Activated CD4-positive, alpha-beta memory T cell treated with anti-CD3 and anti-CD28 coated beads for 36 hours (primary cell): ENCODE measurements at regions not wholly inside any gene's neighbourhood (a gene's known extent, or its start where the extent isn't known, plus 50 kb on each side); places are given as distances from the start of the nearest gene placed in this dataset.

Experiments
- CTCF ChIA-PET: fragments of 350-600 bp; sonication (Branson Sonifier 250); formaldehyde crosslinking; loops from one replicate; lab custom pipeline; 2021; ENCODE audit warnings: antibody characterized with exemption, inconsistent platforms; lab: Charles Lee
- POLR2A ChIA-PET: fragments of 350-600 bp; sonication (Branson Sonifier 250); formaldehyde crosslinking; loops from one replicate; lab custom pipeline; 2021; ENCODE audit warnings: antibody characterized with exemption; lab: Charles Lee
- DNase-seq: peaks from one replicate; pipeline ENCODE4 v3.0.0-alpha.2; 2020
- H3K27ac Mint-ChIP-seq: one replicate; pipeline ENCODE4 v1.8.0; 2021; ENCODE audit warnings: mixed read lengths
- H3K27me3 Mint-ChIP-seq: one replicate; pipeline ENCODE4 v1.8.0; 2021; ENCODE audit warnings: mixed read lengths
- H3K36me3 Mint-ChIP-seq: one replicate; pipeline ENCODE4 v1.8.0; 2021; ENCODE audit warnings: mixed read lengths
- H3K4me1 Mint-ChIP-seq: one replicate; pipeline ENCODE4 v1.8.0; 2021; ENCODE audit warnings: low read depth, mixed read lengths
- H3K4me3 Mint-ChIP-seq: one replicate; pipeline ENCODE4 v1.8.0; 2021; ENCODE audit warnings: mild to moderate bottlenecking, mixed read lengths
- H3K9me3 Mint-ChIP-seq: one replicate; pipeline ENCODE4 v1.8.0; 2021; ENCODE audit warnings: mixed read lengths
- intact Hi-C: fragments of 100-400 bp; cut with micrococcal nuclease; formaldehyde crosslinking; loops from one replicate; pipeline ENCODE4 v1.15.1; 2023

DNA sequence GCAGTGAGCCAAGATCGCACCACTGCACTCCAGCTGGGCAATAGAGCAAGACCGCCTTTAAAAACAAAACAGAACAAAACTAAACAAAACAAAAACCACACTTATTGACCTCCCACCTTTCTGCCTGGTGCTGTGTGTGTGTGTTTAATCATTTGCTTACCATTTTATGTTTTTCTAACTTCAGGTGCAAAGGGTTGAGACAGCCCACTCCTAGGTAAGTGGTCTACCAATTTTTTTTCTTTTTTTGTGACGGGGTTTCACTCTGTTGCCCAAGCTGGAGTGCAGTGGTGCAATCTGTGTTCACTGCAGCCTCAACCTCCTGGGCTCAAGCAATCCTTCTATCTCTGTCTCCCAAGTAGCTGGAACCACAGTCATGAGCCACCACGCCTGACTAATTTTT lies 65.8 kb downstream of the SALL1 start:
- no peak for DNase-seq
- H3K27ac Mint-ChIP-seq, result no peak overlapping the region
- H3K36me3 Mint-ChIP-seq, result no peaks in the 10 kb centered on the region
- POLR2A ChIA-PET, result no interaction called here
- CTCF ChIA-PET, result no interaction called here
- no peaks in the 10 kb centered on the region for H3K9me3 Mint-ChIP-seq
- no peaks in the 10 kb centered on the region for H3K4me1 Mint-ChIP-seq
- H3K4me3 Mint-ChIP-seq, result no peak overlapping the region
- no peaks in the 10 kb centered on the region for H3K27me3 Mint-ChIP-seq
- intact Hi-C loops, result no loop called here

DNA sequence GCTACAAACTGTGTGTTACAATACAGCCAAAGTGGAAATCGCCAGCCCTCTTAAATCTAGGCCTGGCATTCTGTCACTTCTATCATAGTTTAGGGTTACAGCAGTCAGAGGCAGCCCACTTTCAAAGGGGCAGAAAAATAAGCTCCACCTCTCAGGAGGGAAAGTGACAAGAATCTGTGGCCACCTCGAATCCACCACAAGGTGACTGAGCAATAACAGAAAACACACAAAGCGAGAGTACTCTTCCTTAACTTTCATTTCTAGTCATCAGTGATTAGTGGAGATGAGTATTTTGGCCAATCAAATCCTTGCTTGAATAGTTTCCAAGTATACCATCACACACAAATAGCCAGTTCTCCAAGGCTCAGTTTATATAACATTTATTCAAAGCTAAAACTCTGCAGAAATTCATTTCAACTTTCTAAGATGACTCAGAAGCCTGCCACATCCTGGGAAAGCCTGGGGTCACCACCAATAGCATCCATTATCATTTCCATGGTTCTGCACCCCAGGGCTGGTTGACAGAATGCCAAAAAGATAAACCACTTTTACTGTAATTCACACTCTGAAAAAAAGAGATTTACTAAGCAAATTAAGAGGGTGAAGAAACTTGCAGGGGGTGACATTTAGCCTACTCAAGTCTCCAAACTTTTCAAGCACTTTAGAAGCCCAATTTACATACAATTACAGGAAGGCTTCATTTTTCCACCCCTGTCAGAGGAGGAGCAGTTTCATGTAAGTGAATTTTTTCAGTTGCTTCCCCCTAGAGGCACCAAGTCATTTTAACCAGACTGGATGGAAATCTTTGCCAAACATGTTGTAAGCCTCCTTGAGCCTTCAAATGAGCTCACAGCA lies 66.8 kb downstream of the SALL1 start:
- H3K27me3 Mint-ChIP-seq, result no peaks in the 10 kb centered on the region
- no peak overlapping the region for H3K4me3 Mint-ChIP-seq
- intact Hi-C loops, result no loop called here
- ChIA-PET CTCF (no interaction called here), POLR2A (no interaction called here)
- no peaks in the 10 kb centered on the region for H3K36me3 Mint-ChIP-seq
- H3K4me1 Mint-ChIP-seq, result no peaks in the 10 kb centered on the region
- DNase-seq, result no peak
- H3K9me3 Mint-ChIP-seq, result no peaks in the 10 kb centered on the region
- H3K27ac Mint-ChIP-seq, result no peak overlapping the region

DNA sequence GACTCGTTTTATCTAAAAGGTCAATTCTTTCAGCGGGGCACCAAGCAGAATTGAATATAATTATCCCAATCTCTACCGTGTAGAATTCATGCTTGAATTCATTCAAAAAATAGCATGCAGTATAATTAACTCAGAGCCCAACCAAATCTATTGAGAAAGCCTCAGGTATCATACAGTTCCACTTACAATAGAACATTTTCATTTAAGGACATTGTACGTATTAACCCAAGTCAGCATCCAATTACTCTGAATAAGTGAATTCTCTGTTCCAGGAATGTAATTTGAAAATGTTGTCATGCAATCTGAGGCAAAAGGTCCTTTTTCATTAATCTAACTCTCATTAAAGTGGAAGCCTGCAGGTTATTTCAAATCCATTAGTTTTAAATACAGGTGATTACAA lies 78.5 kb downstream of the SALL1 start:
- Mint-ChIP-seq H3K4me1 (no peaks in the 10 kb centered on the region), H3K9me3 (no peaks in the 10 kb centered on the region), H3K27me3 (no peaks in the 10 kb centered on the region), H3K27ac (no peak overlapping the region), H3K36me3 (no peaks in the 10 kb centered on the region), H3K4me3 (no peak overlapping the region)
- intact Hi-C loops, result no loop called here
- DNase-seq, result no peak
- ChIA-PET POLR2A (no interaction called here), CTCF (no interaction called here)

DNA sequence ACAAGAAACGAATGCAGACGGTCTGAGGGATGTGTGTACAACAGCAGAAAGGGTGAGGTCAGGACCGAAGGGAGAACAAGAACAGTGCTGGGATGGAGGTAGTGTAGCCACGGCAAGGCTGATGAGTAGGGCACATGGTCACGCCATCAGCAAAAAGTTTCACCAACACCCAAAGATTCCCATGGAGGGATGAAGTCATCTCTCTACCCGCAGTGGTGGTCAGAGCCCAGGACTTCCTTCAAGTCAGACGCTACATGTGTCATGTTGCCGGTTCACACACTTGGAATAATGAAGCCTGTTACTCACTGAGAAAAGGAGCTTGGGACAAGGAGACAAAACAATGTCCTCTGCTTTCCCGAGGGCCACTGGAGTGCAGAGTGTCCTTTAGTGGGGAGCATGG lies 79.7 kb downstream of the SALL1 start:
- intact Hi-C loops, result no loop called here
- ChIA-PET CTCF (no interaction called here), POLR2A (no interaction called here)
- no peak for DNase-seq
- H3K27ac Mint-ChIP-seq, result no peak overlapping the region
- no peaks in the 10 kb centered on the region for H3K9me3 Mint-ChIP-seq
- no peaks in the 10 kb centered on the region for H3K27me3 Mint-ChIP-seq
- no peaks in the 10 kb centered on the region for H3K4me1 Mint-ChIP-seq
- no peaks in the 10 kb centered on the region for H3K36me3 Mint-ChIP-seq
- H3K4me3 Mint-ChIP-seq, result no peak overlapping the region

DNA sequence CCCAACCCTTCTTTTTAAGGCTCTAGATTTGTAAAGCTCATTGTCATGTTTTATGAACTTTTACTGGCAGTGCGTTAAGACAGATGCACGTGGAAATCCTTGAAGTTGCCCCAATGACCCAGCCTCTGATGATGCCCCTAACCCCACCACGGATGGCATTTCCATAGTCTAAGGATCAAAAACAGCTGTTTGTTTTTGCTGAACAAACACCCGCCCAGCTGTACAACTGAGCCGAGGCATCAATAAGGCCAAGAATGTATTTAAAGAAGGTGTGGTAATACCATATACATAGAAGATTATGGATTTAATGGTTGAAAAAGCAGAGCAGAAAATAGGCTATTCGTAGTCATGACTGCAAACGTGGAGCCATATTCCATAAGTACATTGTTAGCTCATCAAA lies 83.7 kb downstream of the SALL1 start:
- H3K36me3 Mint-ChIP-seq, result no peaks in the 10 kb centered on the region
- intact Hi-C loops, result no loop called here
- DNase-seq, result no peak
- H3K9me3 Mint-ChIP-seq, result no peaks in the 10 kb centered on the region
- H3K27ac Mint-ChIP-seq, result no peak overlapping the region
- CTCF ChIA-PET, result no interaction called here
- POLR2A ChIA-PET, result no interaction called here
- H3K27me3 Mint-ChIP-seq, result no peaks in the 10 kb centered on the region
- no peak overlapping the region for H3K4me3 Mint-ChIP-seq
- no peaks in the 10 kb centered on the region for H3K4me1 Mint-ChIP-seq

DNA sequence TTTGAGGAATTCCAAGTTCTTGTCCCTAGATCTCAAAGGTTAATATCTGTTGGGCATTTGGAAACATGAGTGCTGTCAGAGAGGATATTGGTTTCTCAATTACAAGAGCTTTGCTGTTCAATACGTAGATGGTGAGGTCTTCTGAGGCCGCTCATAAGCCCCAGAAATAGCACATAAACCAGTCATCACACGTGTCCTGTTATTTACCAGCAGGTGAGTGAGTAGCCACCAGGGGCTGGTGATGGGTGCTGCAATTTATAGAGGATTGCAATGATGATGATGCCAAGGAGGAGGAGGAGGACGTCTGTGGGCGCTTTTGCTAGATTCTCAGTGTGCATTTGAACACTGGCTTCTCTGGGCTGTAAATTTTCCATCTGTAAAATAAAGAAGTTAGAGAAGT lies 89.0 kb downstream of the SALL1 start:
- Mint-ChIP-seq H3K4me3 (no peak overlapping the region), H3K27ac (no peak overlapping the region), H3K4me1 (no peaks in the 10 kb centered on the region), H3K36me3 (no peaks in the 10 kb centered on the region), H3K27me3 (no peaks in the 10 kb centered on the region), H3K9me3 (no peaks in the 10 kb centered on the region)
- intact Hi-C loops, result no loop called here
- ChIA-PET CTCF (no interaction called here), POLR2A (no interaction called here)
- no peak for DNase-seq

DNA sequence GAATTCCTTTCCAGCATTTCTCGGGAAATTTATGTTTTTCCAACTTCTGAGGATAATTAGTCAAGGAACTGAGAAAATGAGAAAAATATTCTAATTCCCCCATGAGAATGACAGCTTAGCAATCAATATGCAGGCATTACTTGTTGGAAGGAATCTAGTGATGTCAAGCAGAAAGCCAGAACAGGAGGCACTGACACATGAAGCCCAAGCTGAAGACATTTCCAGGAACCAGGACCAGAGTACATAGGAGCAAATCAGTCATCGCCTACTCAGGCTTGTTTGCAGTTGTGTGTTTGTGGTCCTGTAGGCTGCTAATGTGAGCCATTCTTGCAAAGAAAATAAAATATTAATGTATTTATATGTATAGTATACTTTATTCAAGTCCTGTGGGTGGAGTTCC lies 89.7 kb downstream of the SALL1 start:
- ChIA-PET POLR2A (no interaction called here), CTCF (no interaction called here)
- no peak overlapping the region for H3K4me3 Mint-ChIP-seq
- H3K27me3 Mint-ChIP-seq, result no peaks in the 10 kb centered on the region
- intact Hi-C loops, result no loop called here
- no peaks in the 10 kb centered on the region for H3K4me1 Mint-ChIP-seq
- no peak overlapping the region for H3K27ac Mint-ChIP-seq
- no peaks in the 10 kb centered on the region for H3K36me3 Mint-ChIP-seq
- H3K9me3 Mint-ChIP-seq, result no peaks in the 10 kb centered on the region
- DNase-seq, result no peak

DNA sequence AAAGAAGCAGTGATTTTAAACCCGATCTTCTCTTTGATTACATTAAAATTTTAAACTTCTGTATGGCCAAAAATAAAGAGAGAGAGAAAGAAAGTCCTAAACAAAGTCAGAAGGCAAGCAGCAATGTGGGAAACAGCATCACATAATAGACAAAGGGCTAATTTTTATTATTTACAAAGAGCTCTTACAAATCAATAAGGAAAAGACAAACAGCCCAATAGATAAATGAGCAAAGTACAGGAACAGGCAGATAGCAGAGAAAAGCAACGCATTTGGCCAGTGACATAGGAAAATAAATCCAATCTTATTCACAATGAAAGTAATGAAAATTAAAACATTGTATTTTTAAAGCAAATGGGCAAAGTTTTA lies 93.1 kb downstream of the SALL1 start:
- ChIA-PET CTCF (no interaction called here), POLR2A (no interaction called here)
- intact Hi-C loops, result no loop called here
- H3K4me3 Mint-ChIP-seq, result no peak overlapping the region
- no peaks in the 10 kb centered on the region for H3K4me1 Mint-ChIP-seq
- peaks cover 4% of the 10 kb centered on the region for H3K27me3 Mint-ChIP-seq
- H3K9me3 Mint-ChIP-seq, result no peaks in the 10 kb centered on the region
- DNase-seq, result no peak
- no peaks in the 10 kb centered on the region for H3K36me3 Mint-ChIP-seq
- no peak overlapping the region for H3K27ac Mint-ChIP-seq

DNA sequence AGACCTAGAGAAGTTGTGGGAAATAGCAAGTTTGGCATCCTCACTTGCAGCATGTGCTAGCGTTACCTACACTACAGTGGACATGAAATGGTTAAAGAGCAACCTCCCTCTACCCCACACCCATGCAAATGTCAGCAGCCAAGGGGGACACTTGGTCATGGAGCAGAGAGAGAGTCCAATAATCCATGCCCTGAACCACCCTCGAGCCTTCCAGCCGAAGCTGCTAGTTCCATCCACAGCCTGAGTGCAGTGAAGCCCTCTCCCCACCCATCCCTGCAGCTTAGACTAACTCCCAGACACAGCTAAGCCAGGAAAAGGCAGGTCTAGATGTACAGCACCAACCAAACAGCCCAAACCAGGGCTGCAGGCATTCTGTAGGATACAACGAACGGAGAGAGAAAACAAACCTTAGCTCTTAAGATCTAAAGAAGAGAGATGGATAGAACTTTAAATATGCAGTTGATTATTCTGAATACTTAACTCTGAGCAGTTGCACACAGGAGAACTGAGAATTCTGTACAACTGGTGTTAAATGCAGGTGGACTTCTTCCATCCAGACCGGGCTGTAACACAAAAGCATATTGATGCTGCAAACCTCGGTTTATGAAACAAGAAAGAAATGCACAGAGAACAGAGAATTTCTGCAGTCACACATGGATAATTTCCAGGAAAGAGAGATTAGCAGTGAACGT lies 93.8 kb downstream of the SALL1 start:
- CTCF ChIA-PET, result no interaction called here
- H3K9me3 Mint-ChIP-seq, result no peaks in the 10 kb centered on the region
- no peak for DNase-seq
- no peak overlapping the region for H3K4me3 Mint-ChIP-seq
- POLR2A ChIA-PET, result no interaction called here
- intact Hi-C loops, result no loop called here
- no peak overlapping the region for H3K27ac Mint-ChIP-seq
- no peaks in the 10 kb centered on the region for H3K36me3 Mint-ChIP-seq
- H3K4me1 Mint-ChIP-seq, result no peaks in the 10 kb centered on the region
- H3K27me3 Mint-ChIP-seq, result peaks cover 4% of the 10 kb centered on the region

DNA sequence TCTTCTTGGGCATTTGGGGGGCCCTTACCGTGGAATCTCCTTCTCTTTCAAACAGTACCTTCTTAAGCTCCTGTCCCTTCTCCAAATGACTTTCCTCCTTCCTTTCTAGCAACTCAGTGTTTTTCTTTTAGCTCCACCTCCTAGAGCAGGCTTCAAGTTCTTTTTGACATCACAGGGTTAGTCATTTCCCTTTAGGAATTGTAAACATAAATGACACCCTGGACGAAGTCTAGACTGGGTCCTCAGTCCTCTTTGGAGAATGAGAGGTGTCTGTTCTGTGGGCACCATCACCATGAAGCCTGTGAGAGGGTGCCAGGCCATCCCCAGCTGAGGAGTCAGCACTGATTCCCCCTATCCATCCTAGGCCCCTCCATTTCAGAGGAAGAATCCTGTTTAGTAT lies 94.7 kb downstream of the SALL1 start:
- H3K36me3 Mint-ChIP-seq, result no peaks in the 10 kb centered on the region
- CTCF ChIA-PET, result no interaction called here
- no peaks in the 10 kb centered on the region for H3K4me1 Mint-ChIP-seq
- POLR2A ChIA-PET, result no interaction called here
- H3K27me3 Mint-ChIP-seq, result peaks cover 4% of the 10 kb centered on the region
- H3K27ac Mint-ChIP-seq, result no peak overlapping the region
- no peak for DNase-seq
- intact Hi-C loops, result no loop called here
- no peaks in the 10 kb centered on the region for H3K9me3 Mint-ChIP-seq
- no peak overlapping the region for H3K4me3 Mint-ChIP-seq

DNA sequence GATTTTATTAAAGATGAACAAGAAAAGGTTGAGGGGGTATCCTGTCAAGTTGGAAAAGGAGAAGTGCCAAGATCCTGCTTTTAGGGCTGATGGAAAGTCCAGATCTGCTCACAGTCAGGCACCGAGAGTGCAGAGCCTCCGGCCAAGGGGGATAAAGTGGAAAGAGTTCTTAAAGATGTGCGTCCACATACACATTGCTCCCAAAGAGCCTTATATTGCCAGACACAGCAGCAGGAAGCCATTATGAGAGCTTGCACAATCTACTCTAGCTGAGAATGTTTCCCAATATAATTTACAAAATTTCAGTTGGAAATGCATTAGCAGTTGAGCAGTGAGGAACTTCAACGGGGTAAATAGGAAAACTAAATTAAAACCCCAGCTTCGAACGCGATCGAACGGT lies 95.6 kb downstream of the SALL1 start:
- intact Hi-C loops, result no loop called here
- ChIA-PET POLR2A (no interaction called here), CTCF (no interaction called here)
- H3K36me3 Mint-ChIP-seq, result no peaks in the 10 kb centered on the region
- no peak overlapping the region for H3K4me3 Mint-ChIP-seq
- DNase-seq, result no peak
- H3K27ac Mint-ChIP-seq, result no peak overlapping the region
- H3K27me3 Mint-ChIP-seq, result peaks cover 4% of the 10 kb centered on the region
- H3K9me3 Mint-ChIP-seq, result no peaks in the 10 kb centered on the region
- no peaks in the 10 kb centered on the region for H3K4me1 Mint-ChIP-seq

DNA sequence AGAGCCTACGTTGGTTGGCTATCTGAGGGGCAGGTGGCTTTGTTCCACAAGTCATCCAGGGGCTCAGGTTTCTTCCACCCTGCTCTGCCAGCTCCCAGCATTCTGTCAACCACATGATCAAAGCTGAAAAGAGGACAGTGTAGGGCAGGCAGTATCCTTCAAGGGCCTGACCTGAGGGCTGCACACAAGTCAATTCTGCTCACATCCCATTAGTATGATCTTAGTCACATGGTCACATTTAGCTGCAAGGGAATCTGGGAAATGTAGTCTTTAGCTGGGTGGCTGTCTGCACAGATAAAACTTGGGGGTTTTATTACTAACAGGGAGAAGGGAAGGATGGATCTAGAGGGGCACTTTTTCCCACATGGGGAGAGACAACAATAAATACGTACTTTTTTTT lies 97.3 kb downstream of the SALL1 start:
- Mint-ChIP-seq H3K4me3 (no peak overlapping the region), H3K4me1 (no peaks in the 10 kb centered on the region), H3K36me3 (no peaks in the 10 kb centered on the region), H3K27me3 (peaks cover 4% of the 10 kb centered on the region), H3K9me3 (no peaks in the 10 kb centered on the region), H3K27ac (no peak overlapping the region)
- intact Hi-C loops, result no loop called here
- CTCF ChIA-PET, result no interaction called here
- POLR2A ChIA-PET, result no interaction called here
- DNase-seq, result no peak

DNA sequence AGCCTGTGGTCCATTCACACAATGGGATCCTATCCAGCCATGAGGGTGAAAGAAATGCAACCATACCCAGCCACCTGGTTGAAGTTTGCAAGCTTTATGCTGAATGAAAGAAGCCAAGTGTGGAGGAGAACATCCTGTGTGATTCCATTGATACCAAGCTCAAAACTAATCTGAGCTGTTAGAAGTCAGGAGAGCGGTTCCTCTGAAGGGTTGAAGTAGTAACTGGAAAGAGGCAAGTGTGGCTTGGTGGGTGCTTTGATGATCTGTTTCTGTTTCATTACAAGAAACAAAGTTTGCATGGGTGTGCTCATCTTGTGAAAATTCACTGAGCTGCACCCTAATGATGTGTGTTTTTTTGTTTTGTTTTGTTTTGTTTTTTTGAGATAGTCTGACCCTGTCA lies 99.4 kb downstream of the SALL1 start:
- Mint-ChIP-seq H3K4me3 (no peak overlapping the region), H3K9me3 (no peaks in the 10 kb centered on the region), H3K36me3 (no peaks in the 10 kb centered on the region), H3K4me1 (no peaks in the 10 kb centered on the region), H3K27ac (no peak overlapping the region), H3K27me3 (peaks cover 4% of the 10 kb centered on the region)
- DNase-seq, result no peak
- ChIA-PET POLR2A (no interaction called here), CTCF (no interaction called here)
- intact Hi-C loops, result no loop called here
